8988T (cell line): ENCODE measurements at regions not wholly inside any gene's neighbourhood (a gene's known extent, or its start where the extent isn't known, plus 50 kb on each side); places are given as distances from the start of the nearest gene placed in this dataset.

Experiments used
- DNase-seq: peaks from one replicate; pipeline ENCODE4 v3.0.0; 2011

- DNase-seq, result no peak
Observed at GRCh38 chr14:58862416-58863160, 224.8 kb downstream of the DACT1 start.

DNA sequence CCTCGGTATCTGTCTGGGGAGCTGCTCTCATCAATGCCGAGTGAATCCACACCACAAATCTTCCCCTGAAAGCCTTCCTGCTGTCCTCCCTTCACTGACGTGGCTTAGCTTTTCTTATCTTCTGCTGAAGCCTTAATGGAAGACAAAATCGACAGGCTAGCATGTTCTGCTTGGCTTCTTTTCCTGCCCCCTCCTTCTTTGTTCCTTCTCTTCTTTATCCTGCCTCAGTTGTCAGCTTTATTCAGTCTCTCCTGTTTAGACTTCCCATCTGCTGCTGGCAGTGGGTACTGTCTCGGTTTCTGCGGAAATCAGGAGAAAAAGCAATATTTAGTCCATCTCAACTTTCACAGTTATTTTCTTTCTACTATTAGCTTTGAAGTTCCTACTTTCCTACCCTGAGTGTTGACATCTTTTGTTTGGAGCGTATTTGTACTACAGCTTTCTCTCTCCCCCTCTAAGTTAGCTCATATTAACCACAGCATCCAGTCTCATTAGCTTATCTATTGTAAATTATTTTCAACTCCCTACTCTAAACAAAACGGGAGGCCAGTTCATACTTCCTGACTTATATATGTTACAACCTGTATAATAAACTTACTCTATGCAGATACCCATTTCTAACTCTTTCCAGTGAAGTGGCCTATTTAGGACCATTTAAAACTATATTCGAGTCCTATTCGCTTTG lies 226.0 kb downstream of the DACT1 start:
- DNase-seq, result no peak

- DNase-seq, result no peak
Observed at GRCh38 chr14:58864751-58865513, 227.2 kb downstream of the DACT1 start.

GRCh38 chr14:58865514-58866281 lies 227.9 kb downstream of the DACT1 start:
- DNase-seq, result no peak

GRCh38 chr14:58866391-58866790 lies 228.6 kb downstream of the DACT1 start:
- DNase-seq, result no peak

DNA sequence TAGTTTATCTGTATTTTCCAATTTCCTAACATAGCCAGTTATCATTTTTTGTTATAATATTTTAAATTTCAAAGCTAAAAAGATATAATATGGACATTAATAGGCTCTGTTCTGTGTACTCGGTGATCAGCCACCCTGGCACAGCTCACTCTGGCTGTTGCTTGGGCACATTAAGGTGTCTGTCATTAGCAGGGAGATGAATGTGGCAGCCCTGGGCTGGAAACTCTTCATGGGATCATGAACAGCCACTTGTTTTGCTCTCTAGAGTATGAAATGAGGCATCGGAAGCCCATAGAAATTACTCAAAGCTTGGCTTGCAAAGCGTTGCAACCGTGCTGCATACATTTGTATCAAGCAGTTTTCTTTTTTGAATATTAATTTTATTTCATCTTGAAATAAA lies 233.2 kb downstream of the DACT1 start:
- DNase-seq, result no peak

- no peak for DNase-seq
Observed at GRCh38 chr14:58871573-58871972, 233.8 kb downstream of the DACT1 start.

GRCh38 chr14:58872061-58872460 lies 234.3 kb downstream of the DACT1 start:
- no peak for DNase-seq

- DNase-seq, result no peak
Observed at GRCh38 chr14:58873228-58873953, 235.6 kb downstream of the DACT1 start.

DNA sequence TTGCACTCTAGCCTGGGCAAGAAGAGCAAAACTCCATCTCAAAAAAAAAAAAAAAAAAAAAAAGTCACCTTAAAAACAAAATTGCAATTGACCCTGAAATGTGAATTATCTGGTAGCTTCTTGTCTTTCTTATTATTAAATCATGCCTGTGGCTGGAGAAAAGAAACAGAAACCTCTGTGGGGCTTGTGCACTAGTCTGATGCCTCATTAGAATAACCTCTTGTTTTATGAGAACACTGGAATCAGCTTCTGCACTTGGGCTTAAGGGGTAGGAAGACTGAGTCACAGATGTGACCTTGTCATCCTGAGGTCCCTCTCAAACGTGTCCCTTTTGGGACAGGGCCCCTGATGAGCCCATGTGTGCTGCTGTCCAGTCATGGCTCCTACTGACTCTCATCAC lies 237.9 kb downstream of the DACT1 start:
- no peak for DNase-seq

GRCh38 chr14:58876608-58877007 lies 238.8 kb downstream of the DACT1 start:
- no peak for DNase-seq

DNA sequence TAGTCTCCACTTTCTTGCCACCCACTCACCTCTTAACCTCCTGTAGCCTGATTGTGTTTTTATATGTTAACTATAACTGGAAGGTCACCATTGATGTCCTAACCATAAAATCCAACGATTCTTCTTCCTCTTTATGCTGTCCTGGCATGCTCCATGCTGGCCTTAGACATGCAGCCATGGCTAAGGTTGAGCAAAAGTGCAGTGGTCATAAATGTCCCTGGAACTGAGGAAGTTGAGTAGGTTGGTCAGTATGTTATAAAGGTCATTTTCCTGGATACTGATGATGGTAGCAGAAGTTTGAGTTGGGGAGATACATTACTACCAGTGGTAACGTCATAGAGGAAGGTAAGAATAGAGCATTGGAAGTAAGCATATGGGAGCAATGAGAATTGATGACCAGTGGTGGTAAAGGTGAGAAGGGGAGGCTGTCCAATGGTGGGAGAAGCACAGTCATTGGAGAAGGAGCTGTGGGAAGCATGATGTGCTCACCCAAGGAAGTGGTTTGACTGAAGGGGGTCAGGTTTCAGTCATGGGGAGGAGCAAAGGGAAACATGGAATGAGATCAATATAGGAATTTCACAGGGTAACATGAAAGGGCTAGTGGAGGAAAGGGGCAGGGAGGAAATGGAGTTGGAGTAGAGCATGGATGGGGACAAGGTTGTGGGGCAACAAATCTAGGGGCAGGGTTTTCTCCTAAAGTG lies 240.8 kb downstream of the DACT1 start:
- DNase-seq, result no peak

- no peak for DNase-seq
Observed at GRCh38 chr14:58881433-58881832, 243.7 kb downstream of the DACT1 start.

- no peak for DNase-seq
Observed at GRCh38 chr14:58882577-58883018, 244.8 kb downstream of the DACT1 start.

GRCh38 chr14:58884442-58884841 lies 246.7 kb downstream of the DACT1 start:
- DNase-seq, result no peak

- no peak for DNase-seq
Observed at GRCh38 chr14:58887931-58888330, 250.2 kb downstream of the DACT1 start.

- no peak for DNase-seq
Observed at GRCh38 chr14:58898655-58899316, 261.0 kb downstream of the DACT1 start.

GRCh38 chr14:58899317-58899713 lies 261.6 kb downstream of the DACT1 start:
- DNase-seq, result no peak

DNA sequence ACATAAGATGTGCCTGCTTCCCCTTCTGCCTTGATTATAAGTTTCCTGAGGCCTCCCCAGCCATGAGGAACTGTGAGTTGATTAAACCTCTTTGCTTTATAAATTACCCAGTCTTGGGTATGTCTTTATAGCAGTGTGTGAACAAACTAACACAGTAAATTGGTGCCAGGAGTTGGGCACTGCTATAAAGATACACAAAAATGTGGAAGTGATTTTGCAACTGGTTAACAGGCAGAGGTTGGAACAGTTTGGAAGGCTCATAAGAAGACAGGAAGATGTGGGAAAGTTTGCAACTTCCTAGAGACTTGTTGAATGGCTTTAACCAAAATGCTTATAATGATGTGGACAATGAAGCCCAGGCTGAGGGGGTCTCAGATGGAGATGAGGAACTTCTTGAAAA lies 264.1 kb downstream of the DACT1 start:
- no peak for DNase-seq

GRCh38 chr14:58904776-58905175 lies 267.0 kb downstream of the DACT1 start:
- no peak for DNase-seq

GRCh38 chr14:58907803-58908202 lies 270.0 kb downstream of the DACT1 start:
- no peak for DNase-seq
